GM12865 (cell line): ENCODE measurements at regions not wholly inside any gene's neighbourhood (a gene's known extent, or its start where the extent isn't known, plus 50 kb on each side); places are given as distances from the start of the nearest gene placed in this dataset.

Experiments
- DNase-seq: peaks from one replicate; pipeline ENCODE4 v3.0.0; 2010; ENCODE audit warnings: low read depth
- H3K4me3 ChIP-seq: 2 replicates; pipeline ENCODE4 v1.5.1; 2011; ENCODE audit warnings: mild to moderate bottlenecking, low read depth, low read length, control low read depth
- CTCF ChIP-seq: IDR thresholded peaks from 2 replicates; pipeline ENCODE4 v1.5.1; 2011; ENCODE audit warnings: low read length, control low read depth, low read depth, inconsistent platforms; ENCODE audit not compliant: insufficient read depth; ENCODE audit errors: missing control alignments

GRCh38 chr6:100990070-100990469 is 108.9 kb upstream of the ASCC3 start:
- TF ChIP-seq CTCF, result no peak
- no peak overlapping the region for H3K4me3 ChIP-seq
- DNase-seq, result no peak

GRCh38 chr6:100996409-100996808 is 115.3 kb upstream of the ASCC3 start:
- no peak for TF ChIP-seq CTCF
- no peak overlapping the region for H3K4me3 ChIP-seq
- DNase-seq, result no peak

GRCh38 chr6:100998111-100998510 is 117.0 kb upstream of the ASCC3 start:
- DNase-seq, result no peak
- TF ChIP-seq CTCF, result no peak
- no peak overlapping the region for H3K4me3 ChIP-seq

- TF ChIP-seq CTCF, result no peak
- no peak overlapping the region for H3K4me3 ChIP-seq
- no peak for DNase-seq
Observed at GRCh38 chr6:100999034-100999597, 118.0 kb upstream of the ASCC3 start.

GRCh38 chr6:101000341-101000740 is 119.2 kb upstream of the ASCC3 start:
- no peak overlapping the region for H3K4me3 ChIP-seq
- TF ChIP-seq CTCF, result no peak
- no peak for DNase-seq

- no peak for TF ChIP-seq CTCF
- DNase-seq, result no peak
- no peak overlapping the region for H3K4me3 ChIP-seq
Observed at GRCh38 chr6:101001012-101001411, 119.9 kb upstream of the ASCC3 start.

GRCh38 chr6:101001607-101002006 is 120.5 kb upstream of the ASCC3 start:
- no peak overlapping the region for H3K4me3 ChIP-seq
- DNase-seq, result no peak
- no peak for TF ChIP-seq CTCF
